C4-2B (cell line): ENCODE measurements at regions not wholly inside any gene's neighbourhood (a gene's known extent, or its start where the extent isn't known, plus 50 kb on each side); places are given as distances from the start of the nearest gene placed in this dataset.

Source experiments
- CTCF ChIP-seq: fragments of 450-650 bp; conservative IDR thresholded peaks from 2 replicates; pipeline ENCODE4 v1.5.1; 2017; ENCODE audit warnings: mild to moderate bottlenecking
- ZFX ChIP-seq: fragments of 450-650 bp; IDR thresholded peaks from 2 replicates; pipeline ENCODE4 v1.6.1; 2017

DNA sequence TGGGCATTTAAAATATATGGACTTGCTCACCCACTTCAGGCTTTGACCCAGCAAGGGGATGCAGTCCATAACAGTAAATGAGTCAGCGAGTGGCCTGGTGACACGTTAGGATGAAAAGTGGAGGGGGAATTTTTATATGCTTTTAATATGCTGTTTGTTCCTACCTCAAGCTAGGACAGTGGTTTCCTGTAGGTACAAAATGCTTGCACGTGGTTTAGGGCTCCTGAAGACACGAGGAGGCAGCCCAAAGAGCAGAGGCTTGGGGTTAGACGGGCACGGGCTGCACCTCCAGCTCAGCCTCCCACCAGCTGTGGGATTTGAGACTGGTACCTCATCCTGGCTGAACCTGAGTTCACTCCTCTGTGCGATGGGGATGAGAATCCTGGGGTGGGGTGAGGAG lies 306.2 kb upstream of the CXCR4 start:
- TF ChIP-seq CTCF, result no peak
- no peak for TF ChIP-seq ZFX
